Myocyte (in vitro differentiated cells): ENCODE measurements at regions not wholly inside any gene's neighbourhood (a gene's known extent, or its start where the extent isn't known, plus 50 kb on each side); places are given as distances from the start of the nearest gene placed in this dataset.
"Not testable (repeated sequence)": the region's sequence is repeated elsewhere in the genome, so short reads cannot be mapped to it uniquely, and the experiment has no call there.

ENCODE experiments used
- DNase-seq: peaks from one replicate; pipeline ENCODE4 v3.0.0-alpha.2; 2012; ENCODE audit warnings: low read depth

DNA sequence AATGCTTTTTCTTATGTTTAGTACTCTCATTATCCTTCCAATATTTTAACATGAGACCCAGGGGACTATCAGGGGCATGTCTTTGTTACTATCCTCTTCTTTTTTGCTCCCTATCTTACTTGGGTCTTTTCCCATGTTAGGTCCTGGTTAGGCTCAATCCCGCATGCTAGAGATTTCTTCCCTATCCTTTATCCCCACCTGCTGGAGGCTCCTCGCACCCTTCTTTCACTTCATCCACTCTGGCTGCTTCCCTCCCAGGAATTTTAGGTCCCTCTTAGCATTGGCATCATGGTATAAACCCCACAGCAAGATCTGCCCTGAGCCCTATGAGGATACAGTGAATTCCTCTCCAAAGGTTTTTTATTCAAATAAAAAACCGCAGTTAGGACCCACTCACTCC lies 567.3 kb downstream of the ANKRD30B start:
- DNase-seq, result peak; percentile 4

DNA sequence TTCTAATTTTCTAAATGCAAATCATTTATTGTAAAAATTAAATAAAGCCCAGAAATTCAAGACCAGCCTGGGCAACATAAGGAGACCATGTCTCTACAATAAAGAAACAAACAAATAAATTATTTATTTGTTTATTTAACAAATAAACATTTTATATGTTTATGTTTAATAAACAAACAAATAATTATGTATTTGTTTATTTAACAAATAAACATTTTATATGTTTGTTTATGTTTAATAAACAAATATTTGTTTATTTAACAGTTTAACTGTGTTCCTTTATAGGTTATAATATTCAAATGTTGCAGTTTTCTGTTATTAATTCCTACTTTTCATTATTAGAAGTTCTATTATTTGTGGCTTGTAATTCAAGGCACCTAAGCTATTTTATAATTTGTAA lies 570.7 kb downstream of the ANKRD30B start:
- not testable (repeated sequence) for DNase-seq

DNA sequence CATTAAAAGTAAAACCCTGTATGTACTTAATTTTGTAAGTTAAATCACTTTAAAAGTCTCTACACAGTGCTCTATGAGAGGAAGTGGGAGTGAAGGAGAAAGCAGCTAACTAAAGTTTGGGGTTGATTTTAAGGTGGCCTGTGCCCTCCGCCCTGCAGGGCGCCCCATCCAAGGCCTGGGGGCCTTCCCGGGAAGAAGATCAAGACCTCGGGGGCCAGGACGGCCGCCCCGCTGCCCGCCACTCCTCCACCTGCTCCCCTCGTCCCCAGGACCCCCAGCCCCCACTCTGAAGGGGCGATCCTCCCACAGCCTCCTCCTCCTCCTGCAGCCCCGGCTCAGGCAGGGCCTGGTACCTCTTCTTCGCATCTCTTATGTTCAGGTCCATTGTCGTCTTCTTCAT lies 581.7 kb downstream of the ANKRD30B start:
- not testable (repeated sequence) for DNase-seq

DNA sequence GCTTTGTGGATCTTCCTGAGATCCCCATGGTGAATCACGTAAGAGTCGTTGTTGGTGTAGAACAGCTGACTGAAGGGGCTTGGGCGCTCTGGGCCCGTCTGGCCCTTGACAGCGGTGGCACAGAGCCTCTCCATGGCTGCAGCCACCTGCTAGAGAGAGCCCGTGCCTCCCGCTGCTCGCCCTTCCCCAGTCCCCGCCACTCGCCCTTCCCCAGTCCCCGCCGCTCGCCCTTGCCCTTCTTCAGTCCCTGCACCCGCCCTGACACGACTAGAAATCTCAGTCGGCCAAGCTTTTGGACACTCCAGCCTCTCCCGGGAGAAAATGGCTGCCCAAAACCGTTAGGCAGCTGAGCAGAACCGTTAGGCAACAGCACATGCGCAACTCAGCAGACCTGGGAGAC lies 582.2 kb downstream of the ANKRD30B start:
- not testable (repeated sequence) for DNase-seq

DNA sequence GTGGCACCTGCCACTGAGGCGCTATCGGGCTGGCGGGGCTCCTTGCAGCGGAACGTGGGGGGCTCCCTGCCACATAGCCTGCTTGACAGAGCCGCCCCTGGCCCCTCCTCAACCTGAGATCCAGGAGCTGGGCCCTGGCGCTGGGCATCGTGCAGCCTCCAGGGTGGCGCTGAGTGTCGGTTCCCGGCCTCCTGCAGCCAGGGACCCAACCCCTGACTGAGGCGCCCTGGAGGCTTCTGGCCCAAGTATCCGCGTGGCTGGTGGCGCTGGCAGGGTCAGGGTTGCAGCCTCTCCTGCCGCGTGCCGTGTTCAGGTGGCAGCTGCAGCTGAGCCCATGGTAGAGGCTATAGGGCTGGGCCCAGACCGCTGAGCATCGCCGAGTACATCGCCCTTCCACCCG lies 582.6 kb downstream of the ANKRD30B start:
- DNase-seq, result not testable (repeated sequence)

DNA sequence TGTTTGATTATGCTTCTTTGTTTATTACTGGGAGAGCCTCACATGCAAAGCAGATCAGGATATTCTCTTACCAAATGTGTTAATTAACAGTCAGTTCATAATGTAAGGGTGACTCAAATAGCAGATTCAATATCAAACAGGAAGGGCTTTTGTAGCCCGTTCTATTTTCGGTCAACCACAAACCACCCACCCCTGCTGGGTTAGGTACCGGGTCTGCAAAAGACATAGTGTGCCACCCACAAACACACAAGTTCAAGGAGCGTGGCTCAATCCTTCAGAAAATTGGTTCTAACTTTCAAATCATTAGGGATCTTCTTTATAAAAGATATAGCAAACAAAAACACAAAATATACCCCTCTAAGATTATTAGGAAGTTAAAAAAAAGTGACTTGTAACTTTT lies 627.7 kb downstream of the ANKRD30B start:
- DNase-seq, result not testable (repeated sequence)

DNA sequence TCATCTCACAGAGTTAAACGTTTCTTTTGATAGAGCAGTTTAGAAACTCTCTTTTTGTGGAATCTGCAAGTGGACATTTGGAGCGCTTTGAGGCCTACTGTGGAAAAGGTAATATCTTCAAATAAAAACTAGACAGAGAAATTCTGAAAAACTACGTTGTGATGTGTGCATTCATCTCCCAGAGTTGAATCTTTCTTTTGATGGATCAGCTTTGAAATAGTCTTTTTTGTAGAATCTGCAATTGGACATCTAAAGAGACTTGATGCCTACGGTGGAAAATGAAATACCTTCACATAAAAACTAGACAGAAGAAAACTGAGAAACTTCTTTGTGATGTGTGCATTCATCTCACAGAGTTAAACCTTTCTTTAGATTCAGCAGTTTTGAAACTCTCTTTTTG lies 659.9 kb downstream of the ANKRD30B start:
- not testable (repeated sequence) for DNase-seq
